ENCODE measurements at regions not wholly inside any gene's neighbourhood (a gene's known extent, or its start where the extent isn't known, plus 50 kb on each side); places are given as distances from the start of the nearest gene placed in this dataset.

- no peak for ATAC-seq
These were observed 293.2 kb upstream of the HABP2 start for GRCh38 chr10:113259576-113260226.

- no peak for ATAC-seq
These were observed 291.7 kb upstream of the HABP2 start for GRCh38 chr10:113261161-113261560.

- no peak for ATAC-seq
These were observed 291.2 kb upstream of the HABP2 start for GRCh38 chr10:113261611-113262091.

DNA sequence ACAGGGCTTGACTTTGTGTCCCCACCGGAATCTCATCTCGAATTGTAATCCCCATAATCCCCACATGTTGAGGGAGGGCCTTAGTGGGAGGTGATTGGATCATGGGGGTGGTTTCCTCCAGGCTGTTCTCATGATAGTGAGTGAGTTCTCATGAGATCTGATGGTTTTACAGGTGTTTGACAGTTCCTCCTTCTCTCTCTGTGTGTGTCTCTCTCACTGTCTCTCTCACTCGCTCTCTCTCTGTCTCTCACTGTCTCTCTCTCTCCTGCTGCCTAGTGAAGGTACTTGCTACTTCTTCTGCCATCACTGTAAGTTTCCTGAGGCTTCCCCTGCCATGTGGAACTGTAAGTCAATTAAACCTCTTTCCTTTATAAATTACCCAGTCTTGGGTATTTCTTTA is 289.8 kb upstream of the HABP2 start:
- no peak for ATAC-seq

- no peak for ATAC-seq
These were observed 288.3 kb upstream of the HABP2 start for GRCh38 chr10:113264333-113265131.

DNA sequence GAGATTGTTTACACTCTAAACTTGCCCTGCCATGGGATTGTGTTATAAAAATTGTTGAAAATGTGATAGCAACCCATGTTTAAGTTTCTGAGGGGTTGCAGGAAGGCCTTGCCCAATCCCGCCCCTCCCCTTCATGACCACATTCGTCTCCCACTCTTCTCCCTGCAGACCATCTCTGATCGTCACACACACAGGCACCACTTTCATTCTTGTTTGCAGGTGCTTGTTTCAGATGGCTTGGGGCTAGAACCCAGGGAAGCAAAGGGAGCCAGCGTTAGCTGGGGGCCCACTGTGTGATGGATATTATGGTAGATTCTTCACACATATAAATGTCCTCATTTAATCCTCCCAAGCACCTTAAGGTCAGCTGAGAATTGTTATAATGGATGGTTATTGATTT is 286.7 kb upstream of the HABP2 start:
- ATAC-seq: no peak

DNA sequence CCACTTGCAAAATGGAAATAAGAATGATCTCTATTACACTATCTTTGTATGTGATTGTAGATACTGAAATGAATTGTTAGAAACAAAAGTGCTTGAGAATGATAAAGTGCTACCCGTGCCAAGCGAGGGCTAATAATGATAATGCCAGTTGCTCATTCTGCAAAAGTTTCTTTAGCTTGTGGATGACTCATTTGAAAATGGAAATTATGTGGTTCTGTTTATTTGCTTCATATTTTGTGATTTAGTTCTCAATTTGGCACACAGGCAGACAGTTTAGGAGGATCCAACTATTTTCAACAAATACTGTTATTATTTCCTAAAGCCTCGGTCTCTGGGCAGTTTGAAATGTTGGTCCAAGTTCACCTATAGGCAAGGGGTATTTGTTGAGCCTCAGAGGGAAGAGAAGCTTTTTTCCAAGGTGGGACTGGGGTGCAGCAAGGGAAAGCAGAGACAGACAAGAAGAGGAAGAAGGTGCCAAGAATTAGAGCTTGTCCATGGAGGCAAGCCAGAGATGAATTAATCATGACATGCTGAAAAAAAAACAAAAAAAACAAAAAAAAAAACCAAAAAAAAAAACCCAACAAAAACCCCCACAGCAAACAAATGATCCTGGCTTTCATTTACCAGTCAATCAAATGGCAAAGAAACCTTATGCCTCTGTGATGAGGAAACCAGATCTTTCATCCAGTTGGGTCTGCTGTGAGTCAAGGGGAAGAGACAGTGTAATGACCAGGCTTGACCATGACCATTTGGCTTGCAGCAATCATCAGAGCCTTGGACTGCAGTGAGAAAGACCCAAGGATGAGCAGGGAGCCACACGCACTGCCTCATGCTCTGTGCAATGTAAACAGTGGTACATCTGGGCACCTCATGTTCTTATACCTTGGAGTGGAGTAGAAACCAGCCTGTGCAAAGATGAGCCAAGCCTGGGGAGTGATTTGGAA is 285.0 kb upstream of the HABP2 start:
- no peak for ATAC-seq

DNA sequence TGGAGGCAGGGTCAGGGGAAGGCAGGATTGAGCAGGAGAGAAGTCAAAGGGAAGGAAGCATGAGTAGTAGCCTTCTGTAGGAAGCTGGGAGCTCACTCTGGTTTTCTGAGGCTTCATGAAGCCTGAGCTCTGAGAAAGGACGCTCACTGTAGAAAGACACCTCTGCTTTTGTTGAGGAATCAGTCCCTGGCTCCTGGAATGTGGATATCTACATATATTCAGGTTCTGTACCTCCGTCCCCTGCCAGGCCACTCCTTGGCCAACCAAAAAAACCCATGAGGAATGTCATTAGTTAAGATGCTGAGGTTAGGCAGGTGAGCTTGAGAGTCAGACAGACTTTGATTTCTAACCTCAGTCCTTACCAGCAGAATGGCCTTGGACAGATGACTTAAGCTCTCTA is 283.5 kb upstream of the HABP2 start:
- no peak for ATAC-seq

GRCh38 chr10:113272511-113272910 is 280.3 kb upstream of the HABP2 start:
- ATAC-seq: no peak

DNA sequence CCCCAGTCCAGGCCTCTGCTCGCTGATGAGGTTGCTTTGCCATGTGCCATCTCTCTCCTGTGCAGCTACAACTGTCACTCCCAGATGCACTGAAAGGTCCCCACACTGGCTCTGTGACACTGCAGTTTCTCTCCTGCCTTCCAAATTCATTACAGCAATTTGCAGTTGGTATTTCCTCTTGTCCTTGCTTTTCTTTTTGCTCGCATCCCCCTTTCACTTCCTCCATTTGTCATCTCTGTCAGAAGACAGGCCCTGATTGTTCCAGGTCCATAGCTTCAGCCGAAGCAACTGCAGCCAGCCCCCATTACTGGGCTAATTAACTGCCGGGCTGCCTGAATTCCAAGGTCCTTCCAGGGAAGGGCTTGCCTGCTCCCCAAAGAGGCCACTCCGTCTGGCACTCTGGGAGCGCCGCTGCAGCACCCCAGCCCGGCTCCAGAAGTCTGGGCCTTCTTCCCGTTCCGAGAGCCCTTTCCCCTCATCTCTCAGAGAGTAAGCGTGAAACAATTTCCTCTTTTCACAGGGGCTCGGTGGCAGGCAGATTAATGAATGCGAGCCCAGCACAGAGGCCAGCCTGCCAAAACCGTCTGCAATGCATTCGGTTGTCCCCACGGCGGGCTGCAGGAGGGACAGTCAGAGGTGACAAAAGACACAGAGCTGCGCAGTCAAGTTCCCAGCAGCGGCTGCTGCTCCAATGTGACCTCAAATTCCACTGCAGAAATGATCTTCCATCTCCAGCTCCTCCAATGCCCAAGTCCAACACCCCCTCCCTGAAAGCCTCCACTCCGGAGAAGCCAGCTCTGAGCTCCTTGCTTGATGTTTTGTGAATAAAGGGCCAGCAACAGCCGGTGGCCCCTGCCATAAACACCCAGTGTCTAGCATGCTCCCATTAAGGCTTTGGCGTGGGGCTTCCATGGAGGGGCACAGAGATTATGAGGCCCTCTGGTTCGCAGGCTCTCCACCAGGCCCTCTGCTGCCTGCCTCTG is 279.4 kb upstream of the HABP2 start:
- no peak for ATAC-seq

GRCh38 chr10:113274176-113274829 is 278.6 kb upstream of the HABP2 start:
- no peak for ATAC-seq

DNA sequence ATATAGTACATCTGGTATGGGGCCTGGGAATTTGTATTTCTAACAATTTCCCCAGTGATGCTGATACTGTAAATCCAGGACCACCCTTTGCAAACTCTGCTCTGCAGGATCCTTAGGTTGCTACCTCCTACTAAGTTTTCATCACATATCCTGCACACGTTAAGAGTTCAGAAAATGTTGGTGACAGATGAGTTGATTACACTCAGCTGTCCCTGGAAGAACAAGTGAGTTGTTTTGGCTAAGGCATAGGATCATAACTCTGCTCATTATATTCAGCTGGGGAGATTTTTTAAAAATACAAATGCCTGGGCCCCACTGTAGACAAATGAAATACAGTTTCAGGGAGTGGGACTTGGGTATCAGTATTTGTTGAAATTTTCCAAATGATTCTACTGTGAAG is 274.6 kb upstream of the HABP2 start:
- ATAC-seq: no peak

GRCh38 chr10:113278664-113279063 is 274.2 kb upstream of the HABP2 start:
- no peak for ATAC-seq

DNA sequence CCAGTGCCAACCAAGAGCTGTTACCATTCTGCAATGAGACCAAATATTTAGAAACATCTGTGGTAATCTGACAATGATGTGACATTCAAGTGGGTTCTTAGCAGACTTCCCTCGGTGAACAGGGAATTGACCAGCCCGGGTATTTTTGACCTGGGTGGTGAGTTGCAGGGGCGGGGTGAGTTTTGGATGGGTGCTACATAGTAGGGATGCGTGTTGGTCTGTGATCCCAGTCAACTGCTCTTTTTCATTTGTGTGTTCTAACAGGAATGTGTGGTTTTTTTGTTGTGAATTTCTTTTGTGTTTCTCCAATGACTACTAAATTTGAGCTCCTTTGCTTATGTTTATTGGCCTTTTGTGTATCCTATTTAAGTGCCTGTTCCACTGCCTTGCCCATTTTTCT is 273.6 kb upstream of the HABP2 start:
- ATAC-seq: no peak

GRCh38 chr10:113282564-113282963 is 270.3 kb upstream of the HABP2 start:
- no peak for ATAC-seq

DNA sequence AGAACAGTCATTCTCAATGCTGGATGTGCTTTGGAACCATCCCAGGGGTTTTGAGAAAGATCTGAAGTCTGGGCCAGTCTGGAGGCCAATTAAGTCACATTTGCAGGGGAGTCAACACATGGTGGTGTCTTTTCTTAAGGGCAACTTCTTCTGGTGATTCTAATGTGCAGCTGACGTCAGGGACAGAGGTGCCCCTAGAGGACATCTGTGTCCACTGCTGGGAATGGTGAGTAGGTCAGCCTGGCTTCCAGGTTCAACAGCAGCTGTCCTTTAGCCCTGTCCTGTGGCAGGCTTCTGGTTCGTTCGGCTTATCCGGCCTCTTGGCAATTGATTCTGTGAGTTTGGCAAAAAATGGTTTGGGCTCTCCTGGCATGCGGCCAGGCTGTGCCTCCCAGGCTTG is 269.7 kb upstream of the HABP2 start:
- ATAC-seq: no peak

DNA sequence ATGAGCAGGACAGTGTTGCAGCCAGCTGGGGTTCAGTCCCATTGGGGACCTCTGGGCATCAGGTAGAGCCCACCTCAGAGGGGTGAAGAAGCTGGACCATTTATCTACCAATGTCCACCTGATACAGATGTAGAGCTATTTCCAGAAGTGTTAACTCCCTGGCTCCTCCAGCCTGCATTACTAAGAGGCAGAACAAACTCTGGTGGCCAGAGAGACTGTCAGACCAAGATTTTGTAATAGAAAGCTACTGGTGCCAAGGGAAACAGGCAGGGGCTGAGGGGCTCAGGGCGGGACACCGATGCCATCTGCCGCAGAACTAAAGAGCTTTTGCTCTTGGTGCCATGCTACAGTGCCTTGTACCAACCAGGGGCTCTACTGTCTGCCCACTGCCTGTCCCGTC is 268.2 kb upstream of the HABP2 start:
- no peak for ATAC-seq

- no peak for ATAC-seq
These were observed 267.5 kb upstream of the HABP2 start for GRCh38 chr10:113285305-113285704.

DNA sequence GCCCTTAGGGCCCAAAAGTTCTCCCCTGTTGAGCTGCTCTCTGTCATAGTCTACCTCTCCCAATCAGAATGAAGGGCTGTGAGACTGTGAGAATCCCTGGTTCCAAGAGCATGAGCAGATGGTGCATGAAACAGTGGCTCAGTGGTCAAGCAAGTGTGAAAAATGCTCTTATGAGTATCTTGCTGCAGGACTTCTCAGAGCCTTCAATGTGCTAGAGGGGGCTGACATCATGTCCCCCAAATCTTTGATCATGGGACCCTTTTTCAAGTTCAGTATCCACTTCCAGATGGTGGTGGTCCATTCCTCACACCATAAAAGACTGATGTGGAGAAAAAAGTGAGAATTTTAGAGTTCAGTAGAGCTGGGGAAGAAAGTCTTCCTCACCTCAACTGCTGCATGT is 265.3 kb upstream of the HABP2 start:
- ATAC-seq: no peak

DNA sequence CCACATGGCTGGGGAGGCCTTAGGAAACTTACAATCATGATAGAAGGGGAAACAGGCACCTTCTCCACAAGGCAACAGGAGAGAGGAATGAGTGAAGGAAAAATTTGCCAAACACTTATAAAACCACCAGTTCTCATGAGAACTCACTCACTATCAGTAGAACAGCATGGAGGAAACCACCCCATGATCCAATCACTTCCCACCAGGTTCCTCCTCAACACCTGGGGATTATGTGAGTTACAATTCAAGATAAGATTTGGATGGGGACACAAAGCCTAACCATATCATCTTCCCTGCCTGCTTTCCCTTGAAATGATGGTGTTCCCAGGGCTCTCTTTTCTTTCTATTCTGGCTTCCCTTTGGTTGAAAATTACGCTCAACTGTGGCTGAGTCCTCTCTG is 262.7 kb upstream of the HABP2 start:
- no peak for ATAC-seq

GRCh38 chr10:113291413-113291812 is 261.4 kb upstream of the HABP2 start:
- ATAC-seq: no peak

All from activated CD4-positive, CD25-positive, alpha-beta regulatory T cell treated with anti-CD3 and anti-CD28 coated beads, Interleukin-2, amount 50 U/mL, for 24 hours (primary cell).